SK-N-SH treated with all-trans-retinoic acid at 6 μM for 48 hours (cell line): ENCODE measurements at regions not wholly inside any gene's neighbourhood (a gene's known extent, or its start where the extent isn't known, plus 50 kb on each side); places are given as distances from the start of the nearest gene placed in this dataset.
A peak's percentile ranks its signal among the peaks of the same experiment; 100 is the strongest.

Source experiments
- ARNTL ChIP-seq: fragments of 450-650 bp; formaldehyde crosslinking; IDR thresholded peaks from 2 replicates; pipeline ENCODE4 v1.5.0; 2020; ENCODE audit warnings: low read depth, mild to moderate bottlenecking, moderate library complexity, borderline replicate concordance
- BACH2 ChIP-seq: fragments of 250-450 bp; sonication (Bioruptor Pico); IDR thresholded peaks from 2 replicates; pipeline ENCODE4 v1.9.0; 2021; ENCODE audit warnings: mild to moderate bottlenecking, borderline replicate concordance
- OSR1 ChIP-seq: fragments of 250-450 bp; sonication (Bioruptor Pico); IDR thresholded peaks from 2 replicates; pipeline ENCODE4 v1.8.0; 2022; ENCODE audit warnings: moderate library complexity, mild to moderate bottlenecking, inconsistent platforms
- PATZ1 ChIP-seq: fragments of 250-450 bp; sonication (Bioruptor Pico); IDR thresholded peaks from 2 replicates; pipeline ENCODE4 v1.8.0; 2020; ENCODE audit warnings: mild to moderate bottlenecking, moderate library complexity, borderline replicate concordance
- PPARA ChIP-seq: fragments of 250-450 bp; sonication (Bioruptor Pico); IDR thresholded peaks from 2 replicates; pipeline ENCODE4 v1.5.0; 2020; ENCODE audit warnings: mild to moderate bottlenecking, borderline replicate concordance
- RARB ChIP-seq: fragments of 250-450 bp; sonication (Bioruptor Pico); IDR thresholded peaks from 2 replicates; pipeline ENCODE4 v1.8.0; 2021; ENCODE audit warnings: mild to moderate bottlenecking, moderate library complexity
- SNAI2 ChIP-seq: fragments of 250-450 bp; sonication (Bioruptor Pico); IDR thresholded peaks from 2 replicates; pipeline ENCODE4 v1.5.0; 2020; ENCODE audit warnings: mild to moderate bottlenecking, moderate library complexity
- TCF4 ChIP-seq: fragments of 250-450 bp; sonication (Bioruptor Pico); IDR thresholded peaks from 2 replicates; pipeline ENCODE4 v1.8.0; 2021; ENCODE audit warnings: mild to moderate bottlenecking, moderate library complexity, borderline replicate concordance
- ZFP3 ChIP-seq: fragments of 250-450 bp; sonication (Bioruptor Pico); IDR thresholded peaks from 2 replicates; pipeline ENCODE4 v1.5.0; 2020; ENCODE audit warnings: mild to moderate bottlenecking, moderate library complexity
- ZFP30 ChIP-seq: fragments of 450-650 bp; formaldehyde crosslinking; IDR thresholded peaks from 2 replicates; pipeline ENCODE4 v1.5.0; 2022; ENCODE audit warnings: mild to moderate bottlenecking, moderate library complexity
- ZNF70 ChIP-seq: fragments of 450-650 bp; formaldehyde crosslinking; IDR thresholded peaks from 2 replicates; pipeline ENCODE4 v1.5.0; 2020; ENCODE audit warnings: mild to moderate bottlenecking, moderate library complexity

DNA sequence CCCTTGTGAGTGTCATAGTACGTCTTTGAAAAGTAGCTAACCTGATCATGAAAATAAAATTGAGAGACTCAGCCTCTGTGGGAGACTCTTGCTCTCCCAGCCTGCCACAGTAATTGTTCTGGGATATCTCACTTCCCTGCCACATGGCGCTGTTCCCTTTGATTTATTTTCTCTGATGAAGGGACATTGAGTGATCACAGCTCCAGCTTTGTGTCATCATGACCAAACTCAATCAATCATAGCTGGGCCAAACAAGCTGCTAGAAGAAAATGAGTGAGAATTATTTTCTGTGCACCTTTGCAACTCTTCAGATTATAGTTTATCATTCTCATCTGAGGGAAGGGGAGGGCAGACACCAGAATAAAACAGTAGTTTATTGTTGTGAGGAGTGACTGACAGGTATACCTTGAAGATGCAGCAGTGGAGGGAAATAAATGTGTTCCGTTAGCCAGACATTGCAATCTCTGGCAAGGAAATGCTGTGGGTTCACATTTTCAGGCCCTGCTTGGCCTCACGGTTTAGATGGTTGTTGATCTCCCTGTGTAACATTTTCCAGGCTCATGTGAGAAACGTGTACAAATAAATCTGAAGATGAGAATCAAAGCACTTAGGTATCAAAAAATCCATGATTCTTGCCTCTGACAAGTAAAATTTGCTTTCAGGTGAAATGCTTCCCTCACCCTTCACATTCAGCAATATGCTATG is 174.7 kb upstream of the FBXL17 start:
- TF ChIP-seq ZFP30 (CRISPR knock-in tag) (no peak), OSR1 (CRISPR knock-in tag) (no peak), BACH2 (CRISPR knock-in tag) (no peak), RARB (CRISPR knock-in tag) (no peak), SNAI2 (CRISPR knock-in tag) (no peak), PATZ1 (CRISPR knock-in tag) (no peak), PPARA (no peak), ZFP3 (no peak), ZNF70 (CRISPR knock-in tag) (no peak), ARNTL (CRISPR knock-in tag) (no peak), TCF4 (CRISPR knock-in tag) (peak; percentile 25; the same call in 1 of the 2 replicates)
